Body of pancreas (tissue), 4 donors: ENCODE measurements at regions not wholly inside any gene's neighbourhood (a gene's known extent, or its start where the extent isn't known, plus 50 kb on each side); places are given as distances from the start of the nearest gene placed in this dataset.

Experiments used
- CTCF ChIP-seq, 7 experiments: fragments of 450-650 bp in 4 of 7; fragments of 200-600 bp in 3 of 7; sonication (generic) in 3 of 7; IDR thresholded peaks; one replicate each; pipeline ENCODE4 v1.5.1; 2016 to 2019; ENCODE audit warnings: antibody characterized with exemption in 7 of 7
- POLR2A ChIP-seq, 3 donors: fragments of 450-650 bp; IDR thresholded peaks; one replicate each; pipeline ENCODE4 v1.6.1; 2016; ENCODE audit warnings: antibody characterized with exemption in 3 of 3, mild to moderate bottlenecking in 2 of 3

- TF ChIP-seq CTCF (IDR thresholded peaks at IDR 0.05) (no peak), POLR2A (IDR thresholded peaks at IDR 0.05) (no peak)
Measured at GRCh38 chr6:10271982-10272381, 142.9 kb downstream of the TFAP2A start.
